ENCODE measurements at regions not wholly inside any gene's neighbourhood (a gene's known extent, or its start where the extent isn't known, plus 50 kb on each side); places are given as distances from the start of the nearest gene placed in this dataset.
"Not testable (repeated sequence)": the region's sequence is repeated elsewhere in the genome, so short reads cannot be mapped to it uniquely, and the experiment has no call there.

- DNase-seq = no peak
These were observed 50.4 kb upstream of the CECR2 start for GRCh38 chr22:17318817-17319216.

- DNase-seq = no peak
These were observed 54.0 kb upstream of the CECR2 start for GRCh38 chr22:17315310-17315709.

GRCh38 chr22:17314487-17314886 lies 54.8 kb upstream of the CECR2 start:
- DNase-seq = no peak

- no peak for DNase-seq
These were observed 55.6 kb upstream of the CECR2 start for GRCh38 chr22:17313626-17314025.

- no peak for DNase-seq
These were observed 61.7 kb upstream of the CECR2 start for GRCh38 chr22:17307566-17307965.

- DNase-seq = no peak
These were observed 64.2 kb upstream of the CECR2 start for GRCh38 chr22:17305076-17305475.

GRCh38 chr22:17303840-17304779 lies 65.2 kb upstream of the CECR2 start:
- DNase-seq = no peak

- DNase-seq = no peak
These were observed 65.8 kb upstream of the CECR2 start for GRCh38 chr22:17303441-17303839.

GRCh38 chr22:17302616-17303015 lies 66.6 kb upstream of the CECR2 start:
- DNase-seq = no peak

GRCh38 chr22:17300926-17301325 lies 68.3 kb upstream of the CECR2 start:
- no peak for DNase-seq

- not testable (repeated sequence) for DNase-seq
These were observed 70.3 kb upstream of the CECR2 start for GRCh38 chr22:17298805-17299502.

GRCh38 chr22:17285656-17286055 lies 66.4 kb upstream of the ADA2 start:
- DNase-seq = no peak

- DNase-seq = no peak
These were observed 65.7 kb upstream of the ADA2 start for GRCh38 chr22:17284888-17285287.

- DNase-seq = no peak
These were observed 65.2 kb upstream of the ADA2 start for GRCh38 chr22:17284466-17284865.

- not testable (repeated sequence) for DNase-seq
These were observed 64.6 kb upstream of the ADA2 start for GRCh38 chr22:17283865-17284264.

- no peak for DNase-seq
These were observed 64.2 kb upstream of the ADA2 start for GRCh38 chr22:17283423-17283822.

GRCh38 chr22:17281440-17281841 lies 62.2 kb upstream of the ADA2 start:
- DNase-seq = no peak

- DNase-seq = no peak
These were observed 61.8 kb upstream of the ADA2 start for GRCh38 chr22:17281026-17281425.

GRCh38 chr22:17272511-17272991 lies 53.3 kb upstream of the ADA2 start:
- no peak for DNase-seq

- no peak for DNase-seq
These were observed 52.6 kb upstream of the ADA2 start for GRCh38 chr22:17271711-17272451.

- DNase-seq = peak; percentile 45
These were observed 50.5 kb upstream of the ADA2 start for GRCh38 chr22:17269607-17270261.

GRCh38 chr22:17269224-17269606 lies 50.0 kb upstream of the ADA2 start:
- DNase-seq = peak; percentile 20
